ENCODE measurements at regions not wholly inside any gene's neighbourhood (a gene's known extent, or its start where the extent isn't known, plus 50 kb on each side); places are given as distances from the start of the nearest gene placed in this dataset.

GRCh38 chr22:47442821-47443220, 680.4 kb downstream of the TBC1D22A start:
- H3K27ac ChIP-seq = no peak overlapping the region
- in situ Hi-C loops (cut with MboI) = no loop called here
- no peaks in the 10 kb centered on the region for H3K36me3 ChIP-seq (ENCODE audit: low read depth)
- H3K9me2 ChIP-seq (ENCODE audit: insufficient read depth) = no peaks in the 10 kb centered on the region
- no peaks in the 10 kb centered on the region for H3K27me3 ChIP-seq (replicated peaks; ENCODE audit: insufficient read depth)
- no peak overlapping the region for H3K9ac ChIP-seq
- H3K4me1 ChIP-seq (ENCODE audit: insufficient read depth) = no peaks in the 10 kb centered on the region
- H3K79me2 ChIP-seq (ENCODE audit: insufficient read depth) = no peaks in the 10 kb centered on the region
- no peak overlapping the region for H2AFZ ChIP-seq
- DNase-seq = no peak
- TF ChIP-seq EZH2phosphoT487 (IDR thresholded peaks at IDR 0.05; ENCODE audit: insufficient read depth, low read depth) (no peak), EZH2 (IDR thresholded peaks at IDR 0.05; ENCODE audit: insufficient read depth, poor library complexity, severe bottlenecking) (no peak)
- H4K20me1 ChIP-seq (ENCODE audit: insufficient read depth) = no peaks in the 10 kb centered on the region
- no peaks in the 10 kb centered on the region for H3F3A ChIP-seq (ENCODE audit: insufficient read depth)
- WGBS, 2 experiments (ENCODE audit: low coverage in 1 of 2, low lambda C conversion rate in 2 of 2, missing lambda C conversion rate in 2 of 2) = 27 to 47% methylated on average over 5 to 6 of the region's 6 CpGs
- no peak overlapping the region for H3K4me3 ChIP-seq
- H3K4me2 ChIP-seq (ENCODE audit: unreplicated experiment) = no peak overlapping the region
- H3K9me3 ChIP-seq (ENCODE audit: low read depth) = no peaks in the 10 kb centered on the region

- no peaks in the 10 kb centered on the region for H3K4me1 ChIP-seq (ENCODE audit: insufficient read depth)
- no peaks in the 10 kb centered on the region for H3K9me3 ChIP-seq (ENCODE audit: low read depth)
- no peak overlapping the region for H3K4me2 ChIP-seq (ENCODE audit: unreplicated experiment)
- WGBS, 2 experiments (ENCODE audit: low coverage in 1 of 2, low lambda C conversion rate in 2 of 2, missing lambda C conversion rate in 2 of 2) = 52 to 54% methylated on average over 17 of the region's 17 CpGs
- DNase-seq = no peak
- H3K27ac ChIP-seq = no peak overlapping the region
- TF ChIP-seq EZH2phosphoT487 (IDR thresholded peaks at IDR 0.05; ENCODE audit: insufficient read depth, low read depth) = no peak
- TF ChIP-seq EZH2 (IDR thresholded peaks at IDR 0.05; ENCODE audit: insufficient read depth, poor library complexity, severe bottlenecking) = no peak
- H2AFZ ChIP-seq = no peak overlapping the region
- H3K9ac ChIP-seq = no peak overlapping the region
- no peaks in the 10 kb centered on the region for H3K27me3 ChIP-seq (replicated peaks; ENCODE audit: insufficient read depth)
- in situ Hi-C loops (cut with MboI) = no loop called here
- no peaks in the 10 kb centered on the region for H4K20me1 ChIP-seq (ENCODE audit: insufficient read depth)
- H3K36me3 ChIP-seq (ENCODE audit: low read depth) = no peaks in the 10 kb centered on the region
- H3K79me2 ChIP-seq (ENCODE audit: insufficient read depth) = no peaks in the 10 kb centered on the region
- H3K9me2 ChIP-seq (ENCODE audit: insufficient read depth) = no peaks in the 10 kb centered on the region
- no peaks in the 10 kb centered on the region for H3F3A ChIP-seq (ENCODE audit: insufficient read depth)
- H3K4me3 ChIP-seq = no peak overlapping the region
These were observed 677.3 kb downstream of the TBC1D22A start for GRCh38 chr22:47439643-47440265.

GRCh38 chr22:47437636-47438035, 675.2 kb downstream of the TBC1D22A start:
- Histone ChIP-seq H3K9me2 (ENCODE audit: insufficient read depth) (no peaks in the 10 kb centered on the region), H3K9me3 (ENCODE audit: low read depth) (no peaks in the 10 kb centered on the region), H3K4me1 (ENCODE audit: insufficient read depth) (no peaks in the 10 kb centered on the region), H3K4me2 (ENCODE audit: unreplicated experiment) (no peak overlapping the region), H3F3A (ENCODE audit: insufficient read depth) (no peaks in the 10 kb centered on the region), H3K79me2 (ENCODE audit: insufficient read depth) (no peaks in the 10 kb centered on the region), H3K27me3 (replicated peaks; ENCODE audit: insufficient read depth) (no peaks in the 10 kb centered on the region), H3K4me3 (no peak overlapping the region), H3K27ac (no peak overlapping the region), H3K9ac (no peak overlapping the region), H4K20me1 (ENCODE audit: insufficient read depth) (no peaks in the 10 kb centered on the region), H2AFZ (no peak overlapping the region), H3K36me3 (ENCODE audit: low read depth) (no peaks in the 10 kb centered on the region)
- WGBS, 2 experiments (ENCODE audit: low coverage in 1 of 2, low lambda C conversion rate in 2 of 2, missing lambda C conversion rate in 2 of 2) = 0 to 5% methylated on average over 3 of the region's 3 CpGs
- TF ChIP-seq EZH2phosphoT487 (IDR thresholded peaks at IDR 0.05; ENCODE audit: insufficient read depth, low read depth) (no peak), EZH2 (IDR thresholded peaks at IDR 0.05; ENCODE audit: insufficient read depth, poor library complexity, severe bottlenecking) (no peak)
- no peak for DNase-seq
- in situ Hi-C loops (cut with MboI) = no loop called here

- Histone ChIP-seq H3K9me2 (ENCODE audit: insufficient read depth) (no peaks in the 10 kb centered on the region), H3F3A (ENCODE audit: insufficient read depth) (no peaks in the 10 kb centered on the region), H2AFZ (no peak overlapping the region), H3K27ac (no peak overlapping the region), H3K36me3 (ENCODE audit: low read depth) (no peaks in the 10 kb centered on the region), H3K79me2 (ENCODE audit: insufficient read depth) (no peaks in the 10 kb centered on the region), H4K20me1 (ENCODE audit: insufficient read depth) (no peaks in the 10 kb centered on the region), H3K9ac (no peak overlapping the region), H3K4me1 (ENCODE audit: insufficient read depth) (no peaks in the 10 kb centered on the region), H3K9me3 (ENCODE audit: low read depth) (no peaks in the 10 kb centered on the region), H3K4me3 (no peak overlapping the region), H3K4me2 (ENCODE audit: unreplicated experiment) (no peak overlapping the region), H3K27me3 (replicated peaks; ENCODE audit: insufficient read depth) (no peaks in the 10 kb centered on the region)
- in situ Hi-C loops (cut with MboI) = no loop called here
- TF ChIP-seq EZH2phosphoT487 (IDR thresholded peaks at IDR 0.05; ENCODE audit: insufficient read depth, low read depth) (no peak), EZH2 (IDR thresholded peaks at IDR 0.05; ENCODE audit: insufficient read depth, poor library complexity, severe bottlenecking) (no peak)
- WGBS, 2 experiments (ENCODE audit: low coverage in 1 of 2, low lambda C conversion rate in 2 of 2, missing lambda C conversion rate in 2 of 2) = 33 to 39% methylated on average over 2 of the region's 2 CpGs
- no peak for DNase-seq
These were observed 674.7 kb downstream of the TBC1D22A start for GRCh38 chr22:47437110-47437509.

- H4K20me1 ChIP-seq (ENCODE audit: insufficient read depth) = no peaks in the 10 kb centered on the region
- no peaks in the 10 kb centered on the region for H3K4me1 ChIP-seq (ENCODE audit: insufficient read depth)
- no peak overlapping the region for H3K4me2 ChIP-seq (ENCODE audit: unreplicated experiment)
- no peaks in the 10 kb centered on the region for H3K9me2 ChIP-seq (ENCODE audit: insufficient read depth)
- in situ Hi-C loops (cut with MboI) = no loop called here
- H3K9ac ChIP-seq = no peak overlapping the region
- WGBS, 2 experiments (ENCODE audit: low coverage in 1 of 2, low lambda C conversion rate in 2 of 2, missing lambda C conversion rate in 2 of 2) = 45 to 46% methylated on average over 7 of the region's 7 CpGs
- H3K9me3 ChIP-seq (ENCODE audit: low read depth) = no peaks in the 10 kb centered on the region
- H3K79me2 ChIP-seq (ENCODE audit: insufficient read depth) = no peaks in the 10 kb centered on the region
- no peak for DNase-seq
- no peaks in the 10 kb centered on the region for H3F3A ChIP-seq (ENCODE audit: insufficient read depth)
- H3K27ac ChIP-seq = no peak overlapping the region
- no peak for TF ChIP-seq EZH2phosphoT487 (IDR thresholded peaks at IDR 0.05; ENCODE audit: insufficient read depth, low read depth)
- no peak for TF ChIP-seq EZH2 (IDR thresholded peaks at IDR 0.05; ENCODE audit: insufficient read depth, poor library complexity, severe bottlenecking)
- no peaks in the 10 kb centered on the region for H3K36me3 ChIP-seq (ENCODE audit: low read depth)
- H3K27me3 ChIP-seq (replicated peaks; ENCODE audit: insufficient read depth) = no peaks in the 10 kb centered on the region
- no peak overlapping the region for H2AFZ ChIP-seq
- H3K4me3 ChIP-seq = no peak overlapping the region
These were observed 673.4 kb downstream of the TBC1D22A start for GRCh38 chr22:47435826-47436225.
